Suprapubic skin (tissue), 4 donors: ENCODE measurements at regions not wholly inside any gene's neighbourhood (a gene's known extent, or its start where the extent isn't known, plus 50 kb on each side); places are given as distances from the start of the nearest gene placed in this dataset.
"Not testable (repeated sequence)": the region's sequence is repeated elsewhere in the genome, so short reads cannot be mapped to it uniquely, and the experiment has no call there.

Source experiments
- DNase-seq, 2 donors: peaks; one replicate each; pipeline ENCODE4 v3.0.0-alpha.2; 2019; ENCODE audit warnings: low spot score in 2 of 2
- H3K27ac ChIP-seq: fragments of 200-600 bp; sonication (generic); one replicate; pipeline ENCODE4 v1.5.1; 2019
- H3K27me3 ChIP-seq: fragments of 200-600 bp; sonication (generic); one replicate; pipeline ENCODE4 v1.5.1; 2019
- H3K36me3 ChIP-seq: fragments of 200-600 bp; sonication (generic); one replicate; pipeline ENCODE4 v1.5.1; 2019
- H3K4me1 ChIP-seq: fragments of 200-600 bp; sonication (generic); one replicate; pipeline ENCODE4 v1.5.1; 2019
- H3K4me3 ChIP-seq: fragments of 200-600 bp; sonication (generic); one replicate; pipeline ENCODE4 v1.5.1; 2019; ENCODE audit warnings: mild to moderate bottlenecking
- H3K9me3 ChIP-seq: fragments of 200-600 bp; sonication (generic); one replicate; pipeline ENCODE4 v1.5.1; 2019
- EP300 ChIP-seq: sonication (generic); formaldehyde crosslinking; IDR thresholded peaks from one replicate; pipeline ENCODE4 v1.6.1; 2017; ENCODE audit warnings: antibody characterized with exemption
- POLR2A ChIP-seq, 2 donors: fragments of 450-650 bp; IDR thresholded peaks; one replicate each; pipeline ENCODE4 v1.6.1; 2017; ENCODE audit warnings: antibody characterized with exemption in 2 of 2, mild to moderate bottlenecking in 2 of 2, moderate library complexity in 2 of 2
- POLR2AphosphoS5 ChIP-seq, 3 donors: sonication (generic); formaldehyde crosslinking; IDR thresholded peaks; one replicate each; pipeline ENCODE4 v1.6.1; 2017; ENCODE audit warnings: antibody characterized with exemption in 3 of 3
- WGBS: methylation state at CpG from one replicate; pipeline ENCODE4 v1.1.5; 2018; 5-methylcytosine and 5-hydroxymethylcytosine counted together
- TF ChIP-seq, protein P1 (sequence below), 2 donors: fragments of 200-600 bp in 1 of 2; fragments of 450-650 bp in 1 of 2; sonication (generic) in 1 of 2; IDR thresholded peaks; one replicate each; pipeline ENCODE4 v1.5.1; 2016 to 2019; ENCODE audit warnings: antibody characterized with exemption in 2 of 2, mild to moderate bottlenecking in 1 of 2, moderate library complexity in 1 of 2

- H3K27me3 ChIP-seq = no peaks in the 10 kb centered on the region
- DNase-seq = no peak
- no peak overlapping the region for H3K27ac ChIP-seq
- 89% methylated on average over 1 of the region's 8 CpGs for WGBS
- H3K4me1 ChIP-seq = no peaks in the 10 kb centered on the region
- no peak overlapping the region for H3K4me3 ChIP-seq
- no peaks in the 10 kb centered on the region for H3K9me3 ChIP-seq
- no peak for TF ChIP-seq EP300
- TF ChIP-seq POLR2A (IDR thresholded peaks at IDR 0.05) = no peak
- TF ChIP-seq, protein P1, sequence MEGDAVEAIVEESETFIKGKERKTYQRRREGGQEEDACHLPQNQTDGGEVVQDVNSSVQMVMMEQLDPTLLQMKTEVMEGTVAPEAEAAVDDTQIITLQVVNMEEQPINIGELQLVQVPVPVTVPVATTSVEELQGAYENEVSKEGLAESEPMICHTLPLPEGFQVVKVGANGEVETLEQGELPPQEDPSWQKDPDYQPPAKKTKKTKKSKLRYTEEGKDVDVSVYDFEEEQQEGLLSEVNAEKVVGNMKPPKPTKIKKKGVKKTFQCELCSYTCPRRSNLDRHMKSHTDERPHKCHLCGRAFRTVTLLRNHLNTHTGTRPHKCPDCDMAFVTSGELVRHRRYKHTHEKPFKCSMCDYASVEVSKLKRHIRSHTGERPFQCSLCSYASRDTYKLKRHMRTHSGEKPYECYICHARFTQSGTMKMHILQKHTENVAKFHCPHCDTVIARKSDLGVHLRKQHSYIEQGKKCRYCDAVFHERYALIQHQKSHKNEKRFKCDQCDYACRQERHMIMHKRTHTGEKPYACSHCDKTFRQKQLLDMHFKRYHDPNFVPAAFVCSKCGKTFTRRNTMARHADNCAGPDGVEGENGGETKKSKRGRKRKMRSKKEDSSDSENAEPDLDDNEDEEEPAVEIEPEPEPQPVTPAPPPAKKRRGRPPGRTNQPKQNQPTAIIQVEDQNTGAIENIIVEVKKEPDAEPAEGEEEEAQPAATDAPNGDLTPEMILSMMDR (IDR thresholded peaks at IDR 0.05) = no peak
- TF ChIP-seq POLR2AphosphoS5 (IDR thresholded peaks at IDR 0.05) = no peak
- H3K36me3 ChIP-seq = no peaks in the 10 kb centered on the region
These were observed 305.0 kb downstream of the BCKDHB start for GRCh38 chr6:80411486-80411885.

- 97% methylated on average over 2 of the region's 2 CpGs for WGBS
- not testable (repeated sequence) for H3K9me3 ChIP-seq, DNase-seq, H3K36me3 ChIP-seq, H3K4me1 ChIP-seq, H3K4me3 ChIP-seq, H3K27me3 ChIP-seq, H3K27ac ChIP-seq
These were observed 301.5 kb downstream of the BCKDHB start for GRCh38 chr6:80407976-80408375.

DNA sequence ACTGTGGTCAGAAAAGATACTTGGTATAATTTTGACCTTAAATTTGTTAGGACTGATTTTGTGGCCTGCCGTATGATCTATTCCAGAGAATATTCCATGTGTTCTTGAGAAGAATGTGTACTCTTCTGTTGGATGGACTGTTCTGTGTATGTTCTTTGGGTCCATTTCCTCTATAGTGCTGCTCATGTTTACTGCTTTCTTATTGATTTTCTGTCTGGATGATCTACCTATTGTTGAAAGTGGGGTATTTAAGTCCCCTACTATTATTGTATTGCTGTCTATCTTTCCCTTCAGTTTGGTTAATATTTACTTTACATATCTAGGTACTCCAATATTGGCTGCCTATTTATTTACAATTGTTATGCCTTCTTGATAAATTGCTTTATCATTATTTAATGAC, 298.4 kb downstream of the BCKDHB start:
- no peaks in the 10 kb centered on the region for H3K9me3 ChIP-seq
- H3K4me3 ChIP-seq = no peak overlapping the region
- TF ChIP-seq POLR2A (IDR thresholded peaks at IDR 0.05) (no peak), POLR2AphosphoS5 (IDR thresholded peaks at IDR 0.05) (no peak), EP300 (no peak)
- TF ChIP-seq, protein P1 (IDR thresholded peaks at IDR 0.05) = no peak
- H3K27ac ChIP-seq = no peak overlapping the region
- DNase-seq = no peak
- H3K4me1 ChIP-seq = no peaks in the 10 kb centered on the region
- H3K36me3 ChIP-seq = no peaks in the 10 kb centered on the region
- H3K27me3 ChIP-seq = no peaks in the 10 kb centered on the region
- WGBS = 77% methylated on average over 1 of the region's 1 CpG

GRCh38 chr6:80403365-80403764, 296.9 kb downstream of the BCKDHB start:
- Histone ChIP-seq H3K36me3 (no peaks in the 10 kb centered on the region), H3K4me3 (no peak overlapping the region), H3K4me1 (no peaks in the 10 kb centered on the region), H3K9me3 (no peaks in the 10 kb centered on the region), H3K27ac (no peak overlapping the region), H3K27me3 (no peaks in the 10 kb centered on the region)
- no peak for DNase-seq
- 88% methylated on average over 1 of the region's 1 CpG for WGBS
- TF ChIP-seq POLR2AphosphoS5 (IDR thresholded peaks at IDR 0.05) (no peak), POLR2A (IDR thresholded peaks at IDR 0.05) (no peak), EP300 (no peak)
- TF ChIP-seq, protein P1 (IDR thresholded peaks at IDR 0.05) = no peak

GRCh38 chr6:80402266-80402665, 295.8 kb downstream of the BCKDHB start:
- TF ChIP-seq POLR2A (IDR thresholded peaks at IDR 0.05) = no peak
- TF ChIP-seq EP300 = no peak
- TF ChIP-seq, protein P1 (IDR thresholded peaks at IDR 0.05) = no peak
- no peak for TF ChIP-seq POLR2AphosphoS5 (IDR thresholded peaks at IDR 0.05)
- H3K27ac ChIP-seq = no peak overlapping the region
- WGBS = 84% methylated on average over 2 of the region's 2 CpGs
- no peak for DNase-seq
- H3K9me3 ChIP-seq = no peaks in the 10 kb centered on the region
- no peaks in the 10 kb centered on the region for H3K4me1 ChIP-seq
- H3K27me3 ChIP-seq = no peaks in the 10 kb centered on the region
- H3K4me3 ChIP-seq = no peak overlapping the region
- no peaks in the 10 kb centered on the region for H3K36me3 ChIP-seq
